ENCODE measurements at regions not wholly inside any gene's neighbourhood (a gene's known extent, or its start where the extent isn't known, plus 50 kb on each side); places are given as distances from the start of the nearest gene placed in this dataset.

DNA sequence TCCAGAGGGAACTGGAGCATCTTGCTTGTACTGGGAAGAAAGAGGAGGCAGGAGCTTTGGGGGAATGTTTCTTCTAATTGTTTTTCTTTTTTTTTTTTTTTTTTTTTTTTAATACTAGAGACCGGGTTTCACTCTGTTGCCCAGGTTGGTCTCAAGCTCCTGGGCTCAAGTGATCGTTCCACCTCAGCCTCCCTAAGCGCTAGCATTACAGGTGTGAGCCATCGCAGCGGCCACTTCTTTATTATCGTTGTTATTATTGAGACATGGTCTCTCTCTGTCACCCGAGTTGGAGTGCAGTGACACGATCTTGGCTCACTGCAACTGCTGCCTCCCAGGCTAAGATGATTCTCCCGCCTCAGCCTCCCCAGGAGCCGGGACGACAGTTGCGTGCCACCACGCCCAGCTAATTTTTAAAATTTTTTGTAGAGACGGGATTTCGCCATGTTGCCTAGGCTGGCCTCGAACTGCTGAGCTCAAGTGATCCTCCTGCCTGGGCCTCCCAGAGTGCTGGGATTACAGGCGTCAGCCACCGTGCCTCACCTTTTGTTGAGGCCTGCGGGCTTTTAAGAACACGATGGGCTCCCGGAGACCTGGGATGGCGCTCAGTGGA lies 137.3 kb upstream of the GSE1 start:
- 96 to 97% methylated on average over 22 of the region's 22 CpGs for WGBS, 2 donors

GRCh38 chr16:85476389-85476788 lies 136.7 kb upstream of the GSE1 start:
- 96% methylated on average over 11 of the region's 11 CpGs for WGBS, 2 donors
- no peak overlapping the region for H3K27ac ChIP-seq (ENCODE audit: low read depth in 1 of 2, low read length in 1 of 2)
- no peaks in the 10 kb centered on the region for H3K9me3 ChIP-seq (ENCODE audit: control insufficient read depth in 4 of 4, insufficient read depth in 3 of 4, low read length in 3 of 4)
- no peak for DNase-seq
- no peaks in the 10 kb centered on the region for H3K27me3 ChIP-seq (ENCODE audit: control insufficient read depth in 3 of 3, insufficient read depth in 3 of 3, low read length in 2 of 3)
- no peak for ATAC-seq (ENCODE audit: insufficient read depth, low FRiP score)
- no peak overlapping the region for H3K9ac ChIP-seq (ENCODE audit: insufficient read depth in 1 of 2, low read length in 2 of 2)
- TF ChIP-seq CTCF (IDR thresholded peaks at IDR 0.05; ENCODE audit: control extremely low read depth, extremely low read depth) = no peak
- peaks cover 0 to 48% (median 15%) of the 10 kb centered on the region in 5 donors for H3K4me1 ChIP-seq (ENCODE audit: control insufficient read depth in 5 of 5, insufficient read depth in 5 of 5, low read length in 5 of 5)
- no peaks in the 10 kb centered on the region for H3K36me3 ChIP-seq (ENCODE audit: control insufficient read depth in 4 of 4, insufficient read depth in 4 of 4, low read length in 4 of 4)
- no peak overlapping the region for H3K4me3 ChIP-seq

More for the DNA sequence above, 137.3 kb upstream of the GSE1 start:
- Histone ChIP-seq H3K9ac (ENCODE audit: insufficient read depth in 1 of 2, low read length in 2 of 2) (no peak overlapping the region), H3K4me3 (no peak overlapping the region), H3K9me3 (ENCODE audit: control insufficient read depth in 4 of 4, insufficient read depth in 3 of 4, low read length in 3 of 4) (no peaks in the 10 kb centered on the region), H3K4me1 (ENCODE audit: control insufficient read depth in 5 of 5, insufficient read depth in 5 of 5, low read length in 5 of 5) (peaks cover 0 to 49% (median 15%) of the 10 kb centered on the region in 5 donors), H3K27me3 (ENCODE audit: control insufficient read depth in 3 of 3, insufficient read depth in 3 of 3, low read length in 2 of 3) (no peaks in the 10 kb centered on the region), H3K36me3 (ENCODE audit: control insufficient read depth in 4 of 4, insufficient read depth in 4 of 4, low read length in 4 of 4) (no peaks in the 10 kb centered on the region), H3K27ac (ENCODE audit: low read depth in 1 of 2, low read length in 1 of 2) (no peak overlapping the region)
- DNase-seq (no peak), ATAC-seq (ENCODE audit: insufficient read depth, low FRiP score) (no peak)
- TF ChIP-seq CTCF (IDR thresholded peaks at IDR 0.05; ENCODE audit: control extremely low read depth, extremely low read depth) = no peak

DNA sequence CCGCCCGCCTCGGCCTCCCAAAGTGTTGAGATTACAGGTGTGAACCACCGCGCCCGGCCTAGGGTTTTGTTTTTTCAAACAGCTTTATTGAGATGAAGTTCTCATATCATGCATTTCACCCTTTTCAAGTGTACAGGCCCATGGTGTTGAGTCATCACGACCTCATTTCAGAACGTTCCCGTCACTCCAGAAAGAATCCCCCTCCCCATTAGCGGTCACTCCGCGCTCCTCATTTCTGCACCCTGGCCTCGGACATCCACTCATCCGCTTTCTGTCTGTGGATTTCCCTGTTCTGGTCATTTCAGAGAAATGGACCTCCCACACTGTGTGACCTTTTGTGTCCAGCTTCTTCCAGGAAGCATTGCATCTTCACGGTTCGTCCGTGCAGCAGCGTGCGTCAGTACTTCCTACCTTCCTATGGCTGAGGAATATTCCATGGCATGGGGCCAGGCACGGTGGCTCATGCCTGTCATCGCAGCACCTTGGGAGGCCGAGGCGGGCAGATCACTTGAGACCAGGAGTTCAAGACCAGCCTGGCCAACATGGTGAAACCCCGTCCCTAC lies 135.2 kb upstream of the GSE1 start:
- Histone ChIP-seq H3K27me3 (ENCODE audit: control insufficient read depth in 3 of 3, insufficient read depth in 3 of 3, low read length in 2 of 3) (no peaks in the 10 kb centered on the region), H3K27ac (ENCODE audit: low read depth in 1 of 2, low read length in 1 of 2) (no peak overlapping the region), H3K4me1 (ENCODE audit: control insufficient read depth in 5 of 5, insufficient read depth in 5 of 5, low read length in 5 of 5) (peaks cover 0 to 33% (median 7%) of the 10 kb centered on the region in 5 donors), H3K9me3 (ENCODE audit: control insufficient read depth in 4 of 4, insufficient read depth in 3 of 4, low read length in 3 of 4) (no peaks in the 10 kb centered on the region), H3K9ac (ENCODE audit: insufficient read depth in 1 of 2, low read length in 2 of 2) (no peak overlapping the region), H3K4me3 (no peak overlapping the region), H3K36me3 (ENCODE audit: control insufficient read depth in 4 of 4, insufficient read depth in 4 of 4, low read length in 4 of 4) (peaks cover 0 to 3% (median 0%) of the 10 kb centered on the region in 4 donors)
- DNase-seq (no peak), ATAC-seq (ENCODE audit: insufficient read depth, low FRiP score) (no peak)
- WGBS, 2 donors = 88 to 92% methylated on average over 21 to 23 of the region's 24 CpGs
- TF ChIP-seq CTCF (IDR thresholded peaks at IDR 0.05; ENCODE audit: control extremely low read depth, extremely low read depth) = no peak
